Colonic mucosa (tissue), 4 donors: ENCODE measurements at regions not wholly inside any gene's neighbourhood (a gene's known extent, or its start where the extent isn't known, plus 50 kb on each side); places are given as distances from the start of the nearest gene placed in this dataset.

Experiments
- DNase-seq: peaks from one replicate; pipeline ENCODE4 v3.0.0-alpha.2; 2020
- H3K27ac ChIP-seq: fragments of 200-600 bp; one replicate; pipeline ENCODE4 v1.8.0; 2021
- H3K27me3 ChIP-seq: fragments of 200-600 bp; one replicate; pipeline ENCODE4 v1.8.0; 2021
- H3K36me3 ChIP-seq: fragments of 200-600 bp; one replicate; pipeline ENCODE4 v1.8.0; 2021
- H3K4me1 ChIP-seq: fragments of 200-600 bp; one replicate; pipeline ENCODE4 v1.8.0; 2021; ENCODE audit warnings: mild to moderate bottlenecking
- H3K4me3 ChIP-seq: fragments of 200-600 bp; one replicate; pipeline ENCODE4 v1.8.0; 2021
- H3K9ac ChIP-seq, 2 donors: one replicate each; pipeline ENCODE4 v1.7.0; 2013; ENCODE audit warnings: control low read depth in 2 of 2, low read depth in 2 of 2, low read length in 2 of 2
- H3K9me3 ChIP-seq: fragments of 200-600 bp; one replicate; pipeline ENCODE4 v1.8.0; 2021
- intact Hi-C: fragments of 100-400 bp; cut with DNase I; formaldehyde crosslinking; loops from one replicate; pipeline ENCODE4 v1.14.1; 2022
- TF ChIP-seq, protein P1 (sequence below): fragments of 200-600 bp; IDR thresholded peaks from one replicate; pipeline ENCODE4 v1.8.0; 2022; ENCODE audit warnings: antibody characterized with exemption, mild to moderate bottlenecking
- donor health status: healthy.
- donor health status: DM: no; HTN: no; CAD: no.
- donor health status: DM: no; HTN: no; CAD: no.

DNA sequence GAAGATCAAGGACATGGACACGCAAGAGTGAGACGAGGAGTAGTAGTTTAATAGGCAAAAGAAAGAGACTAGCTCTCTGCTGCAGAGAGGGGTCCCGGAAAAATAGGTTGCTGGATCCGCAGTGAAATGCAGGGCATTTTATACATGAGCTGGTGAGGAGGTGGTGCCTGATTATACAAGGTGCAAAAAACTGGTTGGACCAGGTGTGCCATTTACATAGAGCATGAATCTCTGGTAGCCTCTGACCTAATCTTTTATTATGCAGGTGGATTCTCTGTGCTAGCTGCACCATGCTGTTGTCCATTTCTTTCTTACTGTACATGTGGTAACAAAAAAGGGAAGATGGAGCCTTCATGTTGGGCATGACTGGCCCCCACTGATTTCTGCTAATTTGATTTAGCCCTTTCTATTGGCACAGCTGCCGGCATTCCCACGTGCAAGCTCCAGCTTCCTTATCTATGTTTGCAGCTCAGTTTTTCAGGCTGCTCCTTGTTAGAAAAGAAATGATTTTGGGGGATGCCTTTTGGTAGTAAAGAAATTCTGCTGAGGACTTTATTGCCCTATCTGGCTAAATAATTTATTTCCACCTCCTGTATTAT lies 548.1 kb downstream of the BRINP3 start:
- H3K27ac ChIP-seq, result no peak overlapping the region
- H3K9ac ChIP-seq, result no peak overlapping the region
- H3K36me3 ChIP-seq, result no peaks in the 10 kb centered on the region
- H3K4me1 ChIP-seq, result no peaks in the 10 kb centered on the region
- intact Hi-C loops, result no loop called here
- TF ChIP-seq, protein P1, sequence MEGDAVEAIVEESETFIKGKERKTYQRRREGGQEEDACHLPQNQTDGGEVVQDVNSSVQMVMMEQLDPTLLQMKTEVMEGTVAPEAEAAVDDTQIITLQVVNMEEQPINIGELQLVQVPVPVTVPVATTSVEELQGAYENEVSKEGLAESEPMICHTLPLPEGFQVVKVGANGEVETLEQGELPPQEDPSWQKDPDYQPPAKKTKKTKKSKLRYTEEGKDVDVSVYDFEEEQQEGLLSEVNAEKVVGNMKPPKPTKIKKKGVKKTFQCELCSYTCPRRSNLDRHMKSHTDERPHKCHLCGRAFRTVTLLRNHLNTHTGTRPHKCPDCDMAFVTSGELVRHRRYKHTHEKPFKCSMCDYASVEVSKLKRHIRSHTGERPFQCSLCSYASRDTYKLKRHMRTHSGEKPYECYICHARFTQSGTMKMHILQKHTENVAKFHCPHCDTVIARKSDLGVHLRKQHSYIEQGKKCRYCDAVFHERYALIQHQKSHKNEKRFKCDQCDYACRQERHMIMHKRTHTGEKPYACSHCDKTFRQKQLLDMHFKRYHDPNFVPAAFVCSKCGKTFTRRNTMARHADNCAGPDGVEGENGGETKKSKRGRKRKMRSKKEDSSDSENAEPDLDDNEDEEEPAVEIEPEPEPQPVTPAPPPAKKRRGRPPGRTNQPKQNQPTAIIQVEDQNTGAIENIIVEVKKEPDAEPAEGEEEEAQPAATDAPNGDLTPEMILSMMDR, result no peak
- no peaks in the 10 kb centered on the region for H3K9me3 ChIP-seq
- DNase-seq, result no peak
- no peaks in the 10 kb centered on the region for H3K27me3 ChIP-seq
- H3K4me3 ChIP-seq, result no peak overlapping the region

GRCh38 chr1:189936861-189937260 lies 540.8 kb downstream of the BRINP3 start:
- no peak overlapping the region for H3K27ac ChIP-seq
- intact Hi-C loops, result no loop called here
- no peaks in the 10 kb centered on the region for H3K9me3 ChIP-seq
- H3K36me3 ChIP-seq, result no peaks in the 10 kb centered on the region
- H3K4me1 ChIP-seq, result no peaks in the 10 kb centered on the region
- H3K27me3 ChIP-seq, result no peaks in the 10 kb centered on the region
- no peak overlapping the region for H3K4me3 ChIP-seq
- TF ChIP-seq, protein P1, result no peak
- no peak for DNase-seq
- H3K9ac ChIP-seq, result no peak overlapping the region

DNA sequence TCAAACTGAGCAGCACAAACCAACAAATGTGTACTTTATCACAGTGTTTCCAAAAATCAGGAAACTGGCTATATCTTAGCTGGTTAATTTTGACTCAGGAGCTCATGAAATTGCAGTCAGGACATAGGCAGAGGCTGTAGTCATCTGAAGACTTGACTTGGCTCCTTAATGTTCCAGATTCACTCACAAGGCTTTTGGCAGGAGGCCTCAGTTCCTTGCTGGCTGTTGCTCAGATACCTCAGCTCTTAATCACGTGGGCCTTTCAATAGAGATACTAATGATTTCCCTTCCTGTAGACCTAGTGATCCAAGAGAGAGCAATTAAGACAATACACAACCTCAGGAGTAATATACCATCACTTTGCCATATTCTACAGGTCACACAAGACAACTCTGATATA lies 537.7 kb downstream of the BRINP3 start:
- H3K27me3 ChIP-seq, result no peaks in the 10 kb centered on the region
- no peaks in the 10 kb centered on the region for H3K36me3 ChIP-seq
- H3K9ac ChIP-seq, result no peak overlapping the region
- H3K27ac ChIP-seq, result no peak overlapping the region
- TF ChIP-seq, protein P1, result no peak
- H3K9me3 ChIP-seq, result no peaks in the 10 kb centered on the region
- intact Hi-C loops, result no loop called here
- H3K4me3 ChIP-seq, result no peak overlapping the region
- H3K4me1 ChIP-seq, result no peaks in the 10 kb centered on the region
- no peak for DNase-seq

- no peaks in the 10 kb centered on the region for H3K4me1 ChIP-seq
- intact Hi-C loops, result no loop called here
- H3K27ac ChIP-seq, result no peak overlapping the region
- H3K4me3 ChIP-seq, result no peak overlapping the region
- TF ChIP-seq, protein P1, result no peak
- no peaks in the 10 kb centered on the region for H3K27me3 ChIP-seq
- no peak for DNase-seq
- H3K9me3 ChIP-seq, result no peaks in the 10 kb centered on the region
- no peaks in the 10 kb centered on the region for H3K36me3 ChIP-seq
- H3K9ac ChIP-seq, result no peak overlapping the region
Measured at GRCh38 chr1:189941922-189942321, 535.7 kb downstream of the BRINP3 start.

GRCh38 chr1:189958756-189959155 lies 518.9 kb downstream of the BRINP3 start:
- H3K27ac ChIP-seq, result no peak overlapping the region
- H3K4me1 ChIP-seq, result no peaks in the 10 kb centered on the region
- H3K9ac ChIP-seq, result no peak overlapping the region
- no peak for DNase-seq
- intact Hi-C loops, result no loop called here
- no peak overlapping the region for H3K4me3 ChIP-seq
- H3K27me3 ChIP-seq, result no peaks in the 10 kb centered on the region
- H3K36me3 ChIP-seq, result no peaks in the 10 kb centered on the region
- TF ChIP-seq, protein P1, result no peak
- H3K9me3 ChIP-seq, result no peaks in the 10 kb centered on the region
